ENCODE measurements at regions not wholly inside any gene's neighbourhood (a gene's known extent, or its start where the extent isn't known, plus 50 kb on each side); places are given as distances from the start of the nearest gene placed in this dataset.

DNA sequence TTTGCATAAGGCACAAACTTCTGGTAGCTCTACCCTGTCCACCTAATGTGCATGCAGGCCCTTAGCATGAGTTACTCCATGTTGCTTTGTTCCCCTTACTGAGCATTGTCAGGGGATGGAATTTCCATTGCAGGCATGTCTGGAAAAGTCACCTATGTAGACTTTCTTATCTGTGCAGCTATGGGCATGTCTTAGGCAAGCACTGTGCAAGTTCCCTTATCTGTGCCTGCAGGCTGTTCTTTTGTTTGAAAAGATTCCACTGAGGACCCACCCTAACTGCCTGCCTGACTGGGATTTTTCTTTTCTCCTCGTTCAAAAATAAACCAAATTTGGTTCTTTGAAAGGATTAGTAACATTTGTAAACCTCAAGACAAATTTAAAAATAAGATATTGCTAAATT, 587.0 kb downstream of the CDH18 start:
- TF ChIP-seq CTCF (IDR thresholded peaks at IDR 0.05), result no peak
- H3K27me3 ChIP-seq, result no peaks in the 10 kb centered on the region
- H3K4me1 ChIP-seq (ENCODE audit: control insufficient read depth in 1 of 2, insufficient read depth in 1 of 2, low read depth in 1 of 2, low read length in 1 of 2), result no peaks in the 10 kb centered on the region
- H3K27ac ChIP-seq, result no peak overlapping the region
- H3K36me3 ChIP-seq, result no peaks in the 10 kb centered on the region
- H3K9me3 ChIP-seq, result no peaks in the 10 kb centered on the region
- H3K4me3 ChIP-seq (ENCODE audit: low read depth in 1 of 2, low read length in 1 of 2), result no peak overlapping the region

DNA sequence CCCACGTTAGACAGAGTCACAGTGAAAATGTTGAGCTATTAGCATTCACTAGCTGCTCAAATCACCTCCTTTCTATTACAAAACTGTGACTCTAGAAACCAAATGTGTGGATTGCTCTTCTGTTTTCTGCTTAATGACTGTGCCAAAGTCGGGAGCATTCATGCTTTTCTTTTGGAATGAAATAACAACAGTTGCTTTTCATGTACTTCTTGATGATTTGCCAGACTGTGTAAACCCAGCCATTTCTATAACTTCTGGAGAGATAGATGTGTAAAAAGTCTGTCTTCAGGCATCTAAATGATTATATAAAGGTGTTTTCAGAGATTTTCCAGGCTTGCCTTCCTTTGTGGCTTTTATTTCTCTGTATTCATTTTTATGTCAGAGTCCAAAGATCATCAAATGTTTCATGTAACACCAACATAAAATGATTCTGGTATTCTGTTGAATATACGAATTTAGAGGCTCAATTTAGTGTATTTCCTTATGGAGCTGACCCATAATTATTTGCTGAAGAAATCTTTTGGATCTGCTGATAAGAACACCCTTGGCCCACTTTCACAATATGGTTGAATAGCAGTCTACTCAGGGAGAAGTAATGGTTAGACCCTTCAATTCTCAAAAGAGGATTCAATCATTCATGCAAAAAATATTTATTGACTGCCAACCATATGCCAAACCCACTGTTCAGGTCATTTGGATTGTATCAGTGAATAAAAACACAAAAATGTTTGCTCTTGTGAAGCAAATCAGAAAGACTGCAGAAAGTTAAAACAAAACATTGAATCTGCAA, 581.2 kb downstream of the CDH18 start:
- Histone ChIP-seq H3K27ac (no peak overlapping the region), H3K4me1 (ENCODE audit: control insufficient read depth in 1 of 2, insufficient read depth in 1 of 2, low read depth in 1 of 2, low read length in 1 of 2) (no peaks in the 10 kb centered on the region), H3K27me3 (no peaks in the 10 kb centered on the region), H3K4me3 (ENCODE audit: low read depth in 1 of 2, low read length in 1 of 2) (no peak overlapping the region), H3K9me3 (no peaks in the 10 kb centered on the region), H3K36me3 (no peaks in the 10 kb centered on the region)
- TF ChIP-seq CTCF (IDR thresholded peaks at IDR 0.05), result no peak

GRCh38 chr5:19408149-19408548, 579.9 kb downstream of the CDH18 start:
- Histone ChIP-seq H3K9me3 (no peaks in the 10 kb centered on the region), H3K4me3 (ENCODE audit: low read depth in 1 of 2, low read length in 1 of 2) (no peak overlapping the region), H3K27ac (no peak overlapping the region), H3K36me3 (no peaks in the 10 kb centered on the region), H3K4me1 (ENCODE audit: control insufficient read depth in 1 of 2, insufficient read depth in 1 of 2, low read depth in 1 of 2, low read length in 1 of 2) (no peaks in the 10 kb centered on the region), H3K27me3 (no peaks in the 10 kb centered on the region)
- TF ChIP-seq CTCF (IDR thresholded peaks at IDR 0.05), result no peak

DNA sequence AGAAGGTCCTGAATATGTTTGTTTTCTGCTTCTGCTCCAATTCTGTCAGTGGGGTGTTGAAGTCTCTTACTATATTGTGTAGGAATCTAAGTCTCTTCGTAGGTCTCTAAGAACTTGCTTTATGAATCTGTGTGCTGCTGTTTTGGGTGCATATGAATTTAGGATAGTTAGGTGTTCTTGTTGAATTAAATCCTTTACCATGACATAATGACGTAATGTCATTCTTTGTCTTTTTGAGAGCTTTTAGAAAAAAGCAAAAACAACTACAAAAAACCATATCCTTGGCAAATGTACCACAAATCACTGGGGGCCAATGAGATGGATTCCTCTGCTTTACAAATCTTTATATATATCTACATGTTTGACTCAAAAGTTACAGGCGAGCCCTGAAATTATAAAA, 576.1 kb downstream of the CDH18 start:
- Histone ChIP-seq H3K9me3 (no peaks in the 10 kb centered on the region), H3K4me3 (ENCODE audit: low read depth in 1 of 2, low read length in 1 of 2) (no peak overlapping the region), H3K4me1 (ENCODE audit: control insufficient read depth in 1 of 2, insufficient read depth in 1 of 2, low read depth in 1 of 2, low read length in 1 of 2) (no peaks in the 10 kb centered on the region), H3K27ac (no peak overlapping the region), H3K27me3 (no peaks in the 10 kb centered on the region), H3K36me3 (no peaks in the 10 kb centered on the region)
- TF ChIP-seq CTCF (IDR thresholded peaks at IDR 0.05), result no peak
